HCT116 (cell line): ENCODE measurements at regions not wholly inside any gene's neighbourhood (a gene's known extent, or its start where the extent isn't known, plus 50 kb on each side); places are given as distances from the start of the nearest gene placed in this dataset.

ENCODE experiments used
- ATAC-seq: fragments of 200-7000 bp; cut with Tn5 transposase; 2 replicates; pipeline ENCODE4 v1.9.1; 2020; ENCODE audit warnings: mild to moderate bottlenecking, moderate library complexity
- BruUV-seq: library from RNA; stranded (reverse); fragments of 400-500 nt; replicated peaks from 2 replicates; lab custom pipeline; 2021; lab: Mats Ljungman, UMichigan
- CTCF ChIA-PET: fragments of 300-600 bp; sonication (Branson Sonifier 250); formaldehyde crosslinking; loops from one replicate; lab custom pipeline; 2021; ENCODE audit warnings: antibody characterized with exemption; lab: Charles Lee
- POLR2A ChIA-PET: fragments of 300-600, 350-600 bp; sonication (Branson Sonifier 250); formaldehyde crosslinking; loops from one replicate; lab custom pipeline; 2021; ENCODE audit warnings: antibody characterized with exemption; lab: Charles Lee
- RAD21 ChIA-PET, 2 experiments: fragments of 300-600 bp; sonication (Branson Sonifier 250); formaldehyde crosslinking; loops; one replicate each; lab custom pipeline; 2023; ENCODE audit warnings: low total read pairs in 2 of 2; ENCODE audit not compliant: uncharacterized antibody in 2 of 2, unreplicated experiment in 2 of 2, low non-redundant PET in 1 of 2; lab: Charles Lee
- DNase-seq: peaks from one replicate; pipeline ENCODE4 v3.0.0-alpha.2; 2010; ENCODE audit warnings: low read depth, low spot score
- H2AFZ ChIP-seq: fragments of 200-600 bp; shearing (Covaris generic), sonication (generic); 2 replicates; pipeline ENCODE4 v1.6.1; 2017; ENCODE audit warnings: low read depth, mixed run types, mixed read lengths, antibody characterized with exemption, low read length; ENCODE audit not compliant: poor library complexity, severe bottlenecking
- H3K27ac ChIP-seq: 2 replicates; pipeline ENCODE4 v1.5.1; 2012; ENCODE audit warnings: low read depth, low read length
- H3K27me3 ChIP-seq: fragments of 200-600 bp; sonication (generic); 2 replicates; pipeline ENCODE4 v1.6.1; 2016; ENCODE audit warnings: mixed run types, low read length, mixed read lengths; ENCODE audit not compliant: insufficient read depth
- H3K36me3 ChIP-seq, 2 experiments: fragments of 200-500 bp in 1 of 2; fragments of 200-600 bp in 1 of 2; sonication (Bioruptor generic) in 1 of 2; sonication (generic) in 1 of 2; 2 replicates each; pipeline versions ENCODE4 v1.5.1 to v1.6.1; 2014 to 2016; ENCODE audit warnings: low read length in 2 of 2, inconsistent platforms in 1 of 2, mixed read lengths in 1 of 2, mixed run types in 1 of 2; ENCODE audit not compliant: insufficient read depth in 2 of 2, control insufficient read depth in 1 of 2
- H3K4me1 ChIP-seq, 2 experiments: fragments of 200-600 bp in 1 of 2; sonication (generic) in 1 of 2; 2 replicates each; pipeline versions ENCODE4 v1.5.1 to v1.6.1; 2012 to 2017; ENCODE audit warnings: low read length in 2 of 2, inconsistent platforms in 1 of 2, mild to moderate bottlenecking in 1 of 2, mixed read lengths in 1 of 2, mixed run types in 1 of 2, moderate library complexity in 1 of 2; ENCODE audit not compliant: insufficient read depth in 2 of 2, control insufficient read depth in 1 of 2
- H3K4me2 ChIP-seq: fragments of 200-600 bp; sonication (generic); 2 replicates; pipeline ENCODE4 v1.6.1; 2017; ENCODE audit warnings: mixed run types, low read length, mixed read lengths
- H3K4me3 ChIP-seq, 2 experiments: fragments of 200-600 bp in 1 of 2; sonication (generic) in 1 of 2; replicated peaks in 1 of 2; 2 replicates each; pipeline ENCODE4 v1.5.1; 2011 to 2016; ENCODE audit warnings: low read length in 2 of 2, control low read depth in 1 of 2, low read depth in 1 of 2, mild to moderate bottlenecking in 1 of 2, mixed read lengths in 1 of 2, mixed run types in 1 of 2
- H3K79me2 ChIP-seq: fragments of 200-600 bp; sonication (generic); 2 replicates; pipeline ENCODE4 v1.6.1; 2017; ENCODE audit warnings: mild to moderate bottlenecking, mixed run types, low read length, moderate library complexity, mixed read lengths; ENCODE audit not compliant: insufficient read depth
- H3K9ac ChIP-seq: fragments of 200-600 bp; sonication (generic); 2 replicates; pipeline ENCODE4 v1.6.1; 2016; ENCODE audit warnings: low read length, mixed read lengths
- H3K9me2 ChIP-seq: fragments of 200-600 bp; sonication (generic), shearing (Covaris generic); 2 replicates; pipeline ENCODE4 v1.6.1; 2017; ENCODE audit warnings: mixed run types, mild to moderate bottlenecking, moderate library complexity; ENCODE audit not compliant: insufficient read depth
- H3K9me3 ChIP-seq, 2 experiments: fragments of 200-500 bp in 1 of 2; fragments of 200-600 bp in 1 of 2; sonication (Bioruptor generic) in 1 of 2; sonication (generic) in 1 of 2; 2 replicates each; pipeline ENCODE4 v1.6.1; 2014 to 2017; ENCODE audit warnings: low read length in 2 of 2, mixed read lengths in 2 of 2, inconsistent platforms in 1 of 2, low read depth in 1 of 2, mild to moderate bottlenecking in 1 of 2, mixed run types in 1 of 2, moderate library complexity in 1 of 2; ENCODE audit not compliant: control insufficient read depth in 1 of 2, insufficient read depth in 1 of 2
- H4K20me1 ChIP-seq: fragments of 200-600 bp; sonication (generic), shearing (Covaris generic); 2 replicates; pipeline ENCODE4 v1.6.1; 2017; ENCODE audit warnings: mixed run types, mild to moderate bottlenecking, moderate library complexity; ENCODE audit not compliant: insufficient read depth
- ATF3 ChIP-seq: IDR thresholded peaks from 2 replicates; pipeline ENCODE4 v1.6.1; 2012
- ELF1 ChIP-seq: IDR thresholded peaks from 2 replicates; pipeline ENCODE4 v1.6.1; 2012; ENCODE audit warnings: low read depth, borderline replicate concordance
- JUND ChIP-seq: IDR thresholded peaks from 2 replicates; pipeline ENCODE4 v1.6.1; 2012
- MAX ChIP-seq: IDR thresholded peaks from 2 replicates; pipeline ENCODE4 v1.6.1; 2012
- POLR2A ChIP-seq: IDR thresholded peaks from 2 replicates; pipeline ENCODE4 v1.7.0; 2011; ENCODE audit warnings: borderline replicate concordance; ENCODE audit not compliant: insufficient read depth, insufficient read length; ENCODE audit errors: extremely low read depth
- POLR2AphosphoS5 ChIP-seq: IDR thresholded peaks from 2 replicates; pipeline ENCODE4 v1.6.1; 2011; ENCODE audit warnings: mild to moderate bottlenecking, low read depth, low read length, moderate library complexity
- SIN3A ChIP-seq: IDR thresholded peaks from 2 replicates; pipeline ENCODE4 v1.6.1; 2012; ENCODE audit warnings: low read depth
- SP1 ChIP-seq: IDR thresholded peaks from 2 replicates; pipeline ENCODE4 v1.6.1; 2012; ENCODE audit warnings: low read depth
- SRF ChIP-seq: IDR thresholded peaks from 2 replicates; pipeline ENCODE4 v1.6.1; 2012; ENCODE audit warnings: low read depth
- TCF7L2 ChIP-seq: IDR thresholded peaks from 2 replicates; pipeline ENCODE4 v1.7.0; 2011; ENCODE audit warnings: borderline replicate concordance, inconsistent platforms; ENCODE audit not compliant: insufficient read depth, insufficient read length; ENCODE audit errors: extremely low read depth
- ZFX ChIP-seq: fragments of 450-650 bp; IDR thresholded peaks from 2 replicates; pipeline ENCODE4 v1.6.1; 2017
- intact Hi-C: fragments of 100-400 bp; cut with micrococcal nuclease; formaldehyde crosslinking; loops from 2 replicates; pipeline ENCODE4 v1.10.0; 2022
- TF ChIP-seq, protein P1 (sequence below): IDR thresholded peaks from 2 replicates; pipeline ENCODE4 v1.6.1; 2011; ENCODE audit warnings: mild to moderate bottlenecking, low read length, moderate library complexity; ENCODE audit not compliant: insufficient replicate concordance; ENCODE audit errors: extremely low read depth
- TF ChIP-seq, protein P2 (sequence below), 3 experiments: fragments of 200-600 bp in 1 of 3; sonication (generic) in 1 of 3; IDR thresholded peaks in 2 of 3; conservative IDR thresholded peaks in 1 of 3; 2 replicates each; pipeline ENCODE4 v1.5.1; 2012 to 2017; ENCODE audit warnings: low read depth in 2 of 3, low read length in 2 of 3, antibody characterized with exemption in 1 of 3, borderline replicate concordance in 1 of 3, control low read depth in 1 of 3, mild to moderate bottlenecking in 1 of 3, mixed read lengths in 1 of 3, mixed run types in 1 of 3, moderate library complexity in 1 of 3; ENCODE audit not compliant: insufficient read depth in 1 of 3

DNA sequence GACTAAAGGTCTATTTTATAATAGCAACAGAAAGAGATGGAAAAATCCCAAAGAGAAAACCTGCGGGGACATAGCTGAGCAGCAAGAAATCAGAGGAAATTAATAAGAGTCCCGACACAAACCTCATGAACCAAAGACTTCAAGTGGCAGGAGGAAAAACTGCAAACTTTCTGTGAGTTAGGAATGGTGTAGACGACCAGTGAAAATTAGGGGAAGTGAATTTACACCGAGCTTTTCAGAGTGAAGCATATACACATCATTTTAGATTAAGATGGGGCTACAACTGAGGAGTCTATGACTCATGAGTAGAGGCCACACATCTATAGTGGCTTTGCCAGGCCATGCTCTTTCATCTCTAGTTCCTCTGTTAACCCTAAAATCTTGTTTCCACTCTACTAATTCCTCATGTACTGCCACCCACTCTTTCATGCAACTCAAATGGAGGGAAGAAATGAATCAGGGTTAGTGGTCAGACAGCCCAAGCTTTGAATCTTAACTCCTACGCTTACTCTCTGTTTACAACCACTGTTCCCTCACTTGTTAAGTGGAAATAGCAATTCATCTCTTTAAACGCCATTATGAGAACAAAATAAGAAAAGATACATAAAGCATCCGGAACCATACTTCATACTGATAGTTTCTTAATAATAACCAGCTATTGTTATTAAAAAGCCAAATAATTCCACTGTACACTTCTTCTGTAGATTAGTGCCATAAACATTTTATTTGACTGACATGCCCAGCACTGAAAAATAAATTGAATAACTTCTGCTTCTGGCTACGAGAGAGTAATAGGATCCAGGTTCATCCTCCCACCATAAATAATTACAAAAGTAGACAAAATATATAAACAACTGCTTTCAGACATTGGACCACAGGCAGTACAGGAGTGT is 219.3 kb downstream of the RMST start:
- DNase-seq (no peak), ATAC-seq (no peak)
- BruUV-seq, result no TSS peak
- ChIA-PET POLR2A (no interaction called here), RAD21 (no interaction called here)
- no peaks in the 10 kb centered on the region for H3K9me3 ChIP-seq
- no peak overlapping the region for H2AFZ ChIP-seq
- no peaks in the 10 kb centered on the region for H3K79me2 ChIP-seq
- no peak overlapping the region for H3K27ac ChIP-seq
- no peaks in the 10 kb centered on the region for H3K4me1 ChIP-seq
- H3K36me3 ChIP-seq, result no peaks in the 10 kb centered on the region
- H3K9me2 ChIP-seq, result no peaks in the 10 kb centered on the region
- intact Hi-C loops, result no loop called here
- H3K4me3 ChIP-seq, result no peak overlapping the region
- TF ChIP-seq MAX (no peak), SP1 (no peak), SRF (no peak), POLR2A (no peak), JUND (no peak), ELF1 (no peak), TCF7L2 (no peak), SIN3A (no peak), ATF3 (no peak), ZFX (no peak), POLR2AphosphoS5 (no peak)
- TF ChIP-seq, protein P1, sequence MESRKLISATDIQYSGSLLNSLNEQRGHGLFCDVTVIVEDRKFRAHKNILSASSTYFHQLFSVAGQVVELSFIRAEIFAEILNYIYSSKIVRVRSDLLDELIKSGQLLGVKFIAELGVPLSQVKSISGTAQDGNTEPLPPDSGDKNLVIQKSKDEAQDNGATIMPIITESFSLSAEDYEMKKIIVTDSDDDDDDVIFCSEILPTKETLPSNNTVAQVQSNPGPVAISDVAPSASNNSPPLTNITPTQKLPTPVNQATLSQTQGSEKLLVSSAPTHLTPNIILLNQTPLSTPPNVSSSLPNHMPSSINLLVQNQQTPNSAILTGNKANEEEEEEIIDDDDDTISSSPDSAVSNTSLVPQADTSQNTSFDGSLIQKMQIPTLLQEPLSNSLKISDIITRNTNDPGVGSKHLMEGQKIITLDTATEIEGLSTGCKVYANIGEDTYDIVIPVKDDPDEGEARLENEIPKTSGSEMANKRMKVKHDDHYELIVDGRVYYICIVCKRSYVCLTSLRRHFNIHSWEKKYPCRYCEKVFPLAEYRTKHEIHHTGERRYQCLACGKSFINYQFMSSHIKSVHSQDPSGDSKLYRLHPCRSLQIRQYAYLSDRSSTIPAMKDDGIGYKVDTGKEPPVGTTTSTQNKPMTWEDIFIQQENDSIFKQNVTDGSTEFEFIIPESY, result no peak
- TF ChIP-seq, protein P2, sequence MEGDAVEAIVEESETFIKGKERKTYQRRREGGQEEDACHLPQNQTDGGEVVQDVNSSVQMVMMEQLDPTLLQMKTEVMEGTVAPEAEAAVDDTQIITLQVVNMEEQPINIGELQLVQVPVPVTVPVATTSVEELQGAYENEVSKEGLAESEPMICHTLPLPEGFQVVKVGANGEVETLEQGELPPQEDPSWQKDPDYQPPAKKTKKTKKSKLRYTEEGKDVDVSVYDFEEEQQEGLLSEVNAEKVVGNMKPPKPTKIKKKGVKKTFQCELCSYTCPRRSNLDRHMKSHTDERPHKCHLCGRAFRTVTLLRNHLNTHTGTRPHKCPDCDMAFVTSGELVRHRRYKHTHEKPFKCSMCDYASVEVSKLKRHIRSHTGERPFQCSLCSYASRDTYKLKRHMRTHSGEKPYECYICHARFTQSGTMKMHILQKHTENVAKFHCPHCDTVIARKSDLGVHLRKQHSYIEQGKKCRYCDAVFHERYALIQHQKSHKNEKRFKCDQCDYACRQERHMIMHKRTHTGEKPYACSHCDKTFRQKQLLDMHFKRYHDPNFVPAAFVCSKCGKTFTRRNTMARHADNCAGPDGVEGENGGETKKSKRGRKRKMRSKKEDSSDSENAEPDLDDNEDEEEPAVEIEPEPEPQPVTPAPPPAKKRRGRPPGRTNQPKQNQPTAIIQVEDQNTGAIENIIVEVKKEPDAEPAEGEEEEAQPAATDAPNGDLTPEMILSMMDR (IDR thresholded peaks at IDR 0.05 in 2 of 3, conservative IDR thresholded peaks at IDR 0.05 in 1 of 3; ENCODE audit: borderline replicate concordance in 1 of 3, insufficient read depth in 1 of 3, low read depth in 2 of 3, low read length in 2 of 3), result no peak
- TF ChIP-seq, all 23 proteins: peak for 0
- no peaks in the 10 kb centered on the region for H4K20me1 ChIP-seq
- H3K9ac ChIP-seq, result no peak overlapping the region
- H3K4me2 ChIP-seq, result no peak overlapping the region
- H3K27me3 ChIP-seq, result no peaks in the 10 kb centered on the region
- CTCF ChIA-PET, result no interaction called here
